Activated naive CD8-positive, alpha-beta T cell treated with anti-CD3 and anti-CD28 coated beads, Interleukin-2, amount 50 U/mL, for 24 hours (primary cell): ENCODE measurements at regions not wholly inside any gene's neighbourhood (a gene's known extent, or its start where the extent isn't known, plus 50 kb on each side); places are given as distances from the start of the nearest gene placed in this dataset.
"Not testable (repeated sequence)": the region's sequence is repeated elsewhere in the genome, so short reads cannot be mapped to it uniquely, and the experiment has no call there.

Experiments used
- ATAC-seq: fragments of 150-1000 bp; cut with Tn5 transposase; one replicate; pipeline ENCODE4 v1.10.0; 2021
- DNase-seq: peaks from one replicate; pipeline ENCODE4 v3.0.0; 2021
- H3K27ac Mint-ChIP-seq: one replicate; pipeline ENCODE4 v1.8.0; 2021; ENCODE audit warnings: mild to moderate bottlenecking, mixed read lengths
- H3K27me3 Mint-ChIP-seq: one replicate; pipeline ENCODE4 v1.8.0; 2021; ENCODE audit warnings: mixed read lengths
- H3K36me3 Mint-ChIP-seq: one replicate; pipeline ENCODE4 v1.8.0; 2021; ENCODE audit warnings: low read depth, mixed read lengths
- H3K4me1 Mint-ChIP-seq: one replicate; pipeline ENCODE4 v1.8.0; 2021; ENCODE audit warnings: mixed read lengths
- H3K4me3 Mint-ChIP-seq: one replicate; pipeline ENCODE4 v1.8.0; 2021; ENCODE audit warnings: mild to moderate bottlenecking, moderate library complexity, mixed read lengths
- H3K9me3 Mint-ChIP-seq: one replicate; pipeline ENCODE4 v1.8.0; 2021; ENCODE audit warnings: mixed read lengths

DNA sequence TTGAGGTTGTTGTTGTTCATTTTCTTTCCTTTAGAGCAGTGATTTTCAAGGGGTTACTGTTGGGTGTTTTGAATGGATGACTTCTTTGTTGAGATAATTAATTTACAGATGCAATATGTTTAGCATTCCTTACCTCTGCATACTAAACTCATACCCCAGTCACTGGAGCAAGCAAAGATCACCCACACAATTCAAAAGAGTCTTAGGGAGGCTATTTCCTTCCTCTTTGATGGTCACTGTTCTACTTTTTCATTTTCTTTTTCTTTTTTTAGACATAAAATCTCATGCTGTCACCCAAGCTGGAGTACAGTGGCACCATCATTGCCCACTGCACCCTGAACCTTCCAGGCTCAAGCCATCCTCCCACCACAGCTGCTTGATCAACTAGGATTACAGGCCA, 723.8 kb upstream of the DEFB115 start:
- not testable (repeated sequence) for ATAC-seq, H3K4me1 Mint-ChIP-seq, DNase-seq, H3K36me3 Mint-ChIP-seq, H3K27ac Mint-ChIP-seq, H3K27me3 Mint-ChIP-seq, H3K4me3 Mint-ChIP-seq
- H3K9me3 Mint-ChIP-seq, result peaks cover 11% of the 10 kb centered on the region

DNA sequence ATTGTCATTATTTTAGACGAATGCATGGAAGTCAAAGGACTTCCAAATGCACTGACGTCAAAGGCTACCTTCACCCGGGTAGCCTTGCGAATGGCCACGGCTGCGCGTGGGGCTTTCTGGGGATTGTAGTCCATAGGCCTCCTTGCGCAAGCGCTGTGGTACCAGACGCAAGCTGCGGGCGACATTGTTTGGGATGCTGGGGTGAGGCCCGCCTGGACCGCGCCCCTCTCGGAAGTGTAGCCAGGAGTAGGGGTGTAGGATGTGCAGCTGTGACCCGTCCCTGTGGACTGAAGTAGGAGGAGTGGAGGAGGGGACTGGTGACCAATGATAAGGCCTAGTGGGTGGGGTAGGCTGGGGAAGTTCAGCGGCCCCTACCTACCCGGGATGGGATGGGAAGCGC, 720.0 kb upstream of the DEFB115 start:
- not testable (repeated sequence) for DNase-seq, H3K4me3 Mint-ChIP-seq, ATAC-seq, H3K27me3 Mint-ChIP-seq, H3K27ac Mint-ChIP-seq, H3K9me3 Mint-ChIP-seq, H3K36me3 Mint-ChIP-seq, H3K4me1 Mint-ChIP-seq

DNA sequence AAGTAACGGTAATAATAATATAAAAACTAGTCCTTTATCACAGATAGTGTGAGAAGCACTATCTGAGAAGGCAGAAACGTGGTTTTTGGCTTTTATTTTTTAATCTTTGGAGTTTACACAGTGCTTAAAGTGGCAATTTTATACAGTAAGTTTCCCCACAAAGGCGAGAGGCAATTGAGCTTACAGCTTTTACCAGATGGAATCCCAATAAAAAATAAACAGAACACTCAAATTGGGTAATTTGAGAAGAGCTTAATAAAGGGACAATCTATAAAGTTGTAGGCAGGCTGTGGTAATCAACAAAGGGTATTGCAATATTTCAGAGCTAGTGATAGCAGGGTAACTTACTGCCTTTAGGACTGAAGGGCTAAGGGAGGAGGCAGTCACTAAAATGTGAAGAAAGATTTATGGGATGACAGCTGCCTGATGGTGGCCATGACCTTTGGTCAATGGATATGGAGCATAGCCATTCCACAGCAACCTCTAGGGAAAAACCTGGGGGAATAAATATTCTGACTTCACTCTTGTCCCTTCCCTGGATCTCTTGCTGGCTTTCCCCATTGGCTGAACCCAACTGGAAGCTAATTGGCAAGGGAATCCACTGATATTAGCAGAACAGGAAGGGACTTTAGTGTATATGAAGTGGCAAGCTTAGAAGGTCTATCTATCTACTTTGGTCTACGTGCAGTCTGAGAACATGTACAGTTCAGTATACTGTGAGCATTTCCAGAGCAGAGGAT, 717.0 kb upstream of the DEFB115 start:
- H3K27me3 Mint-ChIP-seq, H3K4me3 Mint-ChIP-seq, DNase-seq, H3K4me1 Mint-ChIP-seq, ATAC-seq, H3K27ac Mint-ChIP-seq, H3K36me3 Mint-ChIP-seq, H3K9me3 Mint-ChIP-seq: not testable (repeated sequence)

DNA sequence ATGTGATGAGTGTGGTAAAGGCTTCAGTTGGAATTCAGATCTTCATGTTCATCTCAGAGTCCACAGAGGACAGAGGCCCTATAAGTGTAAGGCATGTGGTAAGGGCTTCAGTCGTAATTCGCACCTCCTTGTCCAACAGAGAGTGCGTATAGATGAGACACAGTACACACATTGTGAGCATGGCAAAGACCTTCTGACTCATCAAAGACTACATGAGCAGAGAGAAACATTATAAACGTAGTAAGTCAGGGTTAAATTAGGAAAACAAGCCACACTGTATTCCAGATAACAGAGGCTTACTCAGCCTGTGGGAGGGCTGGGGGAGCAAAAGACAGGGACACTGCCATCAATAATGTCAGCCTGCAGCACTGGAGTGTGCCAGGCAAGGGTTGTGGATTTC, 706.2 kb upstream of the DEFB115 start:
- not testable (repeated sequence) for H3K36me3 Mint-ChIP-seq, H3K27ac Mint-ChIP-seq, H3K4me3 Mint-ChIP-seq

DNA sequence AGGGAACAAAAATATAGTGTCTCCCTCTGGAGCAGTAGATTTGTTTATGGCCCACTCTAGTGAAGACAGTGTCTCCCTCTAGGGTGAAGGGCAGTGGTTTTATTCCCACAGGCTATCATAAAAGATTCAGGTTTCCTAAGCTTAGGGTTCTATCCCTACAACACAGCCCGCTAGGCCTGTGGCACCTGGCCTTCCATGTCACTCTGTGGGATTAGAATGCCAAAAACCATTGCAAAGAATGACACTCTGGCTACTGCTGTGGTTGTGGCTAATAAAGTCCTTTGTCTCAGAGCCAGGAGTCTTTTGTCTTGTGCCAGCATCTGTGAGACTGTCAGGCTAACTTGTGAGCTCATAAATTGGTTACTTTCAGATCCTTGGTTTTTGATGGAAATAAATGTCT, 700.7 kb upstream of the DEFB115 start:
- not testable (repeated sequence) for H3K4me1 Mint-ChIP-seq, H3K36me3 Mint-ChIP-seq, H3K27ac Mint-ChIP-seq, DNase-seq, H3K27me3 Mint-ChIP-seq, H3K9me3 Mint-ChIP-seq, H3K4me3 Mint-ChIP-seq, ATAC-seq

More for the DNA sequence above, 706.2 kb upstream of the DEFB115 start:
- not testable (repeated sequence) for H3K27me3 Mint-ChIP-seq, H3K4me1 Mint-ChIP-seq, H3K9me3 Mint-ChIP-seq, ATAC-seq, DNase-seq

DNA sequence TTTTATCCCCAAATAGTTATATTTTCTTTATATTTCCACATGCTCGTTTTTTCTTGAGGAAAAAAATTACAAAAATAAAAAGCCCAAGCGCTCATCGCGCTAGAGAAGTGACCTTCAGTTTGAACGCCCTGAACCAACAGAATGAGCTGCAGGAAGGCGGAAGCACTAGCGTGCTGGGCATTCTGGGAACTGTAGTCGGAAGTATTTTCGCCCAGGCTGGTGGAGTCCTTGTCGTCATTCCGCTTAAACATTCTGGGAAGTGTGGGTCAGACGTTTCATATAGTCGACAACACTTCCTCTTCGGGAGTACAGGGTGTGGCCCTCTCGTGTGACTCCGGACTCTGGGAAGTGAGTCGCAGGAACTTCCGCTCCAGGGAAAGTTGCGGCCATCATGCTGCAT, 692.4 kb upstream of the DEFB115 start:
- H3K4me1 Mint-ChIP-seq, H3K4me3 Mint-ChIP-seq, DNase-seq, H3K27me3 Mint-ChIP-seq, ATAC-seq, H3K27ac Mint-ChIP-seq, H3K9me3 Mint-ChIP-seq, H3K36me3 Mint-ChIP-seq: not testable (repeated sequence)

DNA sequence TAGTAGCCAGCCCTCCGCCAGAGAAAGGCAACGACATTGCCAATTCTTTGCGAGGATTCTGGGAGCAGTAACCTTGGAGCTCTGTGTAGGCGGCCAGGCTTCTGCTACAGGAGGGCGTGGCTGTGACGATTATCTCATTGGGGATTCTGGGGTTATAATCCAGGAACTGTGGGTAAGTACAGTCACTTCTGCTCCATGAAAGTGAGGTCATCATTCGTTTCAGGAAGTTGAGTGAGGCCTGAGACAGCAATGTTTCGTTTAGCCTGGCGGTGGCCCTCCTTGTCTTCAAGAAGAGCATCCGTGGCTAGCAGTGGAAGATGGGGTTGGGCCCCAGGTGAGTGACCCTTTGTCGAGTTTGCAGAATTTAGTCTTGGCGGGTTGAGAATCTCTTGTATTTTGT, 687.6 kb upstream of the DEFB115 start:
- H3K27me3 Mint-ChIP-seq, H3K4me3 Mint-ChIP-seq, H3K27ac Mint-ChIP-seq, H3K36me3 Mint-ChIP-seq, DNase-seq, ATAC-seq, H3K4me1 Mint-ChIP-seq, H3K9me3 Mint-ChIP-seq: not testable (repeated sequence)

DNA sequence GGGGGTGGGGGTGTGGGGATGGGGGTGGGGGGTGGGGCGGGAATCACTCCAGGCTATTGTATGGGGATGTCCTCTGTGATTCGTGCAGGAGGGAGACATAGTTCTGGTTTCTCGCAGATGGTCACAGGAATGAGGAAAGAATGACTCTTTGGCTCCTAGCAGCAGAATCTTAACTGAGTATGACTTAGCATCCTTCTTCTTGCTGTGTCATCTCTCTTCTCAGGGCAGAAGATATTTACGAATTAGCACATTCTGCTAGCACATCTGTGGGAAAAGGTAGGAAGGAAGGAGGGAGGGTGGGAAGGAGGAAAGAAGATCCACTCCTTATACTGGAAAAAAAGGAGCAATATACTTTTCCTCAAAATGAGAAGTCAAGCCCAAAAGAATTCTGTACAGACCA, 686.8 kb upstream of the DEFB115 start:
- H3K27me3 Mint-ChIP-seq, H3K27ac Mint-ChIP-seq, ATAC-seq, H3K9me3 Mint-ChIP-seq, H3K36me3 Mint-ChIP-seq, H3K4me3 Mint-ChIP-seq, H3K4me1 Mint-ChIP-seq, DNase-seq: not testable (repeated sequence)

DNA sequence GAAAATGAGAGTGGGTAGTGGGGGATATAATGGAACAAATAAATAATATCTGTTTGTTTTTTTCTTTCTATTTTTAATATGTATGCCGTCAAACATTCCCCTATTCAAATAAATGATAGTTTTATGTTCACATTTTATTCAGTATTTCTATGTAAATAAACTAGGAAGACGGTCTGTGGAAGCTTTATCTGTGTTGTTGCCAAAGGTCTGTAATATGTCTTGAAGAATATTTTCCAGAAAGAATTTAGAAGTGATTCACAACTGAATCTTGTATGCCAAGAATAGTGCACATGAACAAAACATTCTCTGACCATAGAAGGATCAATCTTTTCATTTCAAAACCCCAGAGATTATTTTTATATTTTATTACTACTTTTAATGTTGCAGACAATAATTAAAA, 683.1 kb upstream of the DEFB115 start:
- not testable (repeated sequence) for H3K4me1 Mint-ChIP-seq, ATAC-seq, H3K27me3 Mint-ChIP-seq, H3K9me3 Mint-ChIP-seq, H3K36me3 Mint-ChIP-seq, DNase-seq, H3K27ac Mint-ChIP-seq, H3K4me3 Mint-ChIP-seq

DNA sequence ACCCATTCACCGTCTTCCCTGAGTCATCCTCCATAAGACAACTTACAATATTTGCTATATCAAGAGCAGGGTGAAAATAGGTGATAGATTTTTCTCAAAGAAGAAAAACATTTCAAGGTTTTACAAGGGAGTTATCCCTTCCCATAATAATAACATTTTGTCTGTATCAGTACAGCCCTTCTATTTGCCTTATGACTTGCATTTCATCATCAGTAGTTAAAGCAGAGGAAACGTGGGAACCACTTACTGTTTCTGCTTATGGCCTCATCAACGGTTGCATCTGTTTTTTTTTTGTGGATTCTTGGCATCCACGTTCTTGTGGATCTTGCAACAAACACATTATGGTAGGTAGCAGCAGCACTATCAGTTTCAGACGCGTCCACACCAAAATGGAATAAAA, 678.4 kb upstream of the DEFB115 start:
- ATAC-seq, H3K36me3 Mint-ChIP-seq, H3K27me3 Mint-ChIP-seq, H3K4me3 Mint-ChIP-seq, H3K9me3 Mint-ChIP-seq, DNase-seq, H3K27ac Mint-ChIP-seq, H3K4me1 Mint-ChIP-seq: not testable (repeated sequence)

DNA sequence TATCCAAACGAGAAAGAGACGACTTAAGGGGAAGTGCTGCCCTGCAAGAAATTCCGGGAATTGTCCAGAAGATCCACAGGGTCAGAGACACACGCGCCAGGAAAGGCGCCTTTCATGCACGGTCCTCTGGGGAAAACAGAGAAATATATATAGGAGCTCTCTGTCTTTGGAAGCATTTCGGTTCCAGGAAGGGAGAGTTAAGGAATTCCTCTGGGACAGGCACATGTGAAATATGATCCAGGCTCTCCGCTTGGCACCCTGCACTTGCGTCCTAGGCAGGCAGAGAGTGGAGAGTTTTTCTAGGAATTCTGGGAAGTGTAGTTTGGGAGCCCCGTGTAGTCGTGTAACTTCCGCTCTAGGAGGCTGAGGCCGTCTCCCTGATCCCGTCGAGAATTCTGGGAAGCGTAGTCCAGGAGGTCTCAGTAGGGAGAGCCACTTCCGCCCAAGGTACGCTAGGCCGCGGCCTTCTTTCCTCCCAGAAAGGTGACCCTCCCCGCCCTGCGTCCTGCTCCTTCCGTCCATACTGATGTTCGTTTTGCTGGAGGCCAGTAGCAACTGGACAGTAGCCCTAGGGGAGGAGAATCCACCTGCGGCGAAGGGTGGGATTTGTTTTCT, 677.5 kb upstream of the DEFB115 start:
- H3K4me1 Mint-ChIP-seq, H3K4me3 Mint-ChIP-seq, H3K36me3 Mint-ChIP-seq, ATAC-seq, H3K27me3 Mint-ChIP-seq, DNase-seq, H3K27ac Mint-ChIP-seq, H3K9me3 Mint-ChIP-seq: not testable (repeated sequence)

DNA sequence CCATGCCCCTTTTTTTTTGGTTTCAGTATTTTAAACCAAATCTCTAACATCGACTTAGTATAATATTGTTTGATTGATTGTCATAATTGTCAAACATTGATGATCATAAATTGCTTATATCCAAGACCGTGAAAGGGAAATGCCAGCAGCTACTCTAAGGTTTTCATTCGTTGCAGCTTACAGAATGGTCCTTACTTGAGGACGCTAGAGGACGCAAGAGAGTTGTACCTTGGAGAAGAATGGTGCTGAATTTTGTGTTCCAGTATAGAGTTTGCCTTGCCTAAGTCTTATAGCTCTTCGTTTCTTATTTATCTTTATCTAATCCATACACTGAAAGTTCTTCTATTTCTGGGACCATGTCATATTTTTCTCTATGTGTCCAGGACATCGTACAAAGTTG, 675.6 kb upstream of the DEFB115 start:
- H3K4me3 Mint-ChIP-seq, DNase-seq, ATAC-seq, H3K36me3 Mint-ChIP-seq, H3K9me3 Mint-ChIP-seq, H3K27me3 Mint-ChIP-seq, H3K4me1 Mint-ChIP-seq, H3K27ac Mint-ChIP-seq: not testable (repeated sequence)

DNA sequence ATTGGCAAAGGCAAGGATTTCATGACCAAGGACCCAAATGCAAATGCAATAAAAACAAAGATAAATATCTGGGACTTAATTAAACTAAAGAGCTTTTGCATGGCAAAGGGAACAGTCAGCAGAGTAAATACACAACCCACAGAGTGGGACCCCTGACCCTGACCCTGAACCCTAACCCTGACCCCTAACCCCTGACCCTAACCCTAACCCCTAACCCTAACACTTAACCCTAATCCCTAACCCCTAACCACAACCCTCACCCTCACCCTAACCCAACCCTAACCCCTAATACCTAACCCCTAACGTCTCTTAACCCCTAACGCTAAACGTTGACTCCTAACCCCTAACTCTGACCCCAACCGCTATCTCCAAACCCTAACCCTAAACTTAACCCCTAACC, 673.1 kb upstream of the DEFB115 start:
- not testable (repeated sequence) for H3K9me3 Mint-ChIP-seq, ATAC-seq, H3K27ac Mint-ChIP-seq, H3K4me3 Mint-ChIP-seq, DNase-seq, H3K36me3 Mint-ChIP-seq, H3K4me1 Mint-ChIP-seq
- H3K27me3 Mint-ChIP-seq, result peaks cover 12% of the 10 kb centered on the region

DNA sequence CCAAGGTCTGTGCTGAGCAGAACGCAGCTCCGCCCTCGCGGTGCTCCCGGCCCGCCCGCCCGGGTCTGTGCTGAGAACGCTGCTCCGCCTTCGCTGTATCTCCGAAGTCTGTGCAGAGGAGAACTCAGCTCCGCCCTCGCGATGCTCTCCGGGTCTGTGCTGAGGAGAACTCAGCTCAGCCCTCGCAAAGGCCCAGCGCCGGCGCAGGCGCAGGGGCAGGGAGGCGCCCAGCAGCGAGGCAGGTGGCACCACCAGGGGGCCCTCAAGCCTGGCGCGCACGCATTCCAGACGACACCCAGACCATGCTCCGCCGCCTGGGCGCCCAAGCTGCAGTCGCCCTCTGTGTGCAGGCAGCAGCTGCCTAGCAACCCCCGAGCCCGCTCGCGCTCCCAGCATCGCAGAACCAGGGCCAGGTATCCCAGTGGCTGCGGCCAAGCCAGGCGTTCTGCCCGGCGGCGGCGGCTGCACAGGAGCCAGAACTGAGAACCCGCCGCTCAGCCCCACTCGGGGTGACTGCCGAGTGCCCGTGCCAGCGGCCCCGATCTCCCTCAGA, 672.1 kb upstream of the DEFB115 start:
- not testable (repeated sequence) for H3K36me3 Mint-ChIP-seq, H3K4me3 Mint-ChIP-seq, H3K9me3 Mint-ChIP-seq, H3K4me1 Mint-ChIP-seq, H3K27ac Mint-ChIP-seq
- peak; percentile 57 for ATAC-seq
- DNase-seq, result peak; percentile 21
- peaks cover 12% of the 10 kb centered on the region for H3K27me3 Mint-ChIP-seq

DNA sequence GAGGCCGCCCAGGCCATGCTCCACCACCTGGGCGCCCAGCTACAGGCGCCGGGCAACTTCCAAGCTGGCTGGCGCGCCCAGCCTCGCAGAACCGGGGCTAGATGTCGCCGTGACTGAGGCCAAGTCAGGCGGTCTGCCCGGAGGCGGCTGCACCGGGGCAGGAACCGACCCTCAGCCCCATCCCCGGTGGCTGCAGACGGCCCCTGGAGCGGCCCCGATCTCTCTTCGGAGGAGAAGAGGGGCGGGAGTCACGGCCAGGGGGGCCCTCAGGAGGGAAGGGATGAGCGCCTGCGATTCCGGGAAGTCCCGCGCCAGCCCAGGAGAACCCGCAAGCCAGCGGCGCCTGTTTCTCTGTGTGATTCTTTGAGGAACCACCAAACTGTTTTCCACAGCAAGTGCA, 671.3 kb upstream of the DEFB115 start:
- not testable (repeated sequence) for H3K4me3 Mint-ChIP-seq, H3K4me1 Mint-ChIP-seq, H3K27ac Mint-ChIP-seq, H3K36me3 Mint-ChIP-seq, ATAC-seq, DNase-seq, H3K9me3 Mint-ChIP-seq
- H3K27me3 Mint-ChIP-seq, result peaks cover 12% of the 10 kb centered on the region
